Lung (tissue), 11 donors: ENCODE measurements at regions not wholly inside any gene's neighbourhood (a gene's known extent, or its start where the extent isn't known, plus 50 kb on each side); places are given as distances from the start of the nearest gene placed in this dataset.

Experiments
- ATAC-seq: fragments of 200-7000 bp; cut with Tn5 transposase; one replicate; pipeline ENCODE4 v1.9.1; 2020; ENCODE audit warnings: moderate number of reproducible peaks; ENCODE audit not compliant: insufficient read depth, low FRiP score
- DNase-seq, 3 donors: peaks; one replicate each; pipeline ENCODE4 v3.0.0-alpha.2; 2013 to 2017
- H3K27ac ChIP-seq, 2 donors: one replicate each; pipeline ENCODE4 v1.5.1; 2013; ENCODE audit warnings: mild to moderate bottlenecking in 2 of 2, moderate library complexity in 2 of 2, control low read depth in 1 of 2, inconsistent platforms in 1 of 2, low read depth in 1 of 2, low read length in 1 of 2
- H3K27me3 ChIP-seq, 3 donors: one replicate each; pipeline ENCODE4 v1.5.1; 2013; ENCODE audit warnings: low read length in 2 of 3; ENCODE audit not compliant: control insufficient read depth in 3 of 3, insufficient read depth in 3 of 3
- H3K36me3 ChIP-seq, 4 donors: one replicate each; pipeline ENCODE4 v1.5.1; 2013; ENCODE audit warnings: low read length in 4 of 4, mild to moderate bottlenecking in 1 of 4, moderate library complexity in 1 of 4; ENCODE audit not compliant: control insufficient read depth in 4 of 4, insufficient read depth in 4 of 4
- H3K4me1 ChIP-seq, 5 donors: one replicate each; pipeline ENCODE4 v1.5.1; 2013; ENCODE audit warnings: low read length in 5 of 5, mild to moderate bottlenecking in 2 of 5, moderate library complexity in 1 of 5; ENCODE audit not compliant: control insufficient read depth in 5 of 5, insufficient read depth in 5 of 5
- H3K4me3 ChIP-seq: one replicate; pipeline ENCODE4 v1.5.1; 2013; ENCODE audit warnings: mild to moderate bottlenecking, control low read depth, moderate library complexity
- H3K9ac ChIP-seq, 2 donors: one replicate each; pipeline ENCODE4 v1.5.1; 2013; ENCODE audit warnings: low read length in 2 of 2, control low read depth in 1 of 2; ENCODE audit not compliant: insufficient read depth in 1 of 2
- H3K9me3 ChIP-seq, 4 donors: one replicate each; pipeline ENCODE4 v1.5.1; 2013; ENCODE audit warnings: low read length in 3 of 4, mild to moderate bottlenecking in 1 of 4, moderate library complexity in 1 of 4; ENCODE audit not compliant: control insufficient read depth in 4 of 4, insufficient read depth in 3 of 4
- CTCF ChIP-seq: IDR thresholded peaks from 2 replicates; pipeline ENCODE4 v1.5.1; 2012; ENCODE audit warnings: mild to moderate bottlenecking; ENCODE audit errors: control extremely low read depth, extremely low read depth
- WGBS, 2 donors: extraction: QIAGEN DNeasy Blood & Tissue Kit; methylation state at CpG; one replicate each; pipeline ENCODE4 v1.1.7; 2013; 5-methylcytosine and 5-hydroxymethylcytosine counted together
- donor health status: control.
- donor health status: control.
- donor health status: Bipolar disorder and iron deficiency.
- donor health status: healthy.
- donor health status: DM: yes; HTN: yes; CAD: no.

- DNase-seq (no peak), ATAC-seq (no peak)
- Histone ChIP-seq H3K36me3 (no peaks in the 10 kb centered on the region), H3K9ac (no peak overlapping the region), H3K9me3 (no peaks in the 10 kb centered on the region), H3K4me3 (no peak overlapping the region), H3K27ac (no peak overlapping the region), H3K4me1 (no peaks in the 10 kb centered on the region), H3K27me3 (no peaks in the 10 kb centered on the region)
- TF ChIP-seq CTCF, result no peak
- WGBS, 2 donors, result 78 to 91% methylated on average over 7 of the region's 7 CpGs
These were observed 569.6 kb downstream of the EFNB2 start for GRCh38 chr13:105965910-105966309.

- Histone ChIP-seq H3K27me3 (no peaks in the 10 kb centered on the region), H3K4me3 (no peak overlapping the region), H3K4me1 (peaks cover 0 to 10% (median 0%) of the 10 kb centered on the region in 5 donors), H3K9me3 (no peaks in the 10 kb centered on the region), H3K9ac (no peak overlapping the region), H3K27ac (no peak overlapping the region), H3K36me3 (no peaks in the 10 kb centered on the region)
- ATAC-seq (no peak), DNase-seq (no peak)
- TF ChIP-seq CTCF, result no peak
- WGBS, 2 donors, result 93 to 94% methylated on average over 7 of the region's 7 CpGs
These were observed 573.4 kb downstream of the EFNB2 start for GRCh38 chr13:105962080-105962479.

GRCh38 chr13:105961438-105961837 is 574.0 kb downstream of the EFNB2 start:
- no peaks in the 10 kb centered on the region for H3K27me3 ChIP-seq
- DNase-seq (no peak), ATAC-seq (no peak)
- H3K9me3 ChIP-seq, result no peaks in the 10 kb centered on the region
- TF ChIP-seq CTCF, result no peak
- H3K9ac ChIP-seq, result no peak overlapping the region
- H3K4me3 ChIP-seq, result no peak overlapping the region
- peaks cover 0 to 14% (median 0%) of the 10 kb centered on the region in 5 donors for H3K4me1 ChIP-seq
- H3K36me3 ChIP-seq, result no peaks in the 10 kb centered on the region
- WGBS, 2 donors, result 76% methylated on average over 5 of the region's 5 CpGs
- H3K27ac ChIP-seq, result no peak overlapping the region

GRCh38 chr13:105960326-105960725 is 575.1 kb downstream of the EFNB2 start:
- DNase-seq, result no peak
- TF ChIP-seq CTCF, result no peak
- Histone ChIP-seq H3K4me1 (peaks cover 0 to 14% (median 0%) of the 10 kb centered on the region in 5 donors), H3K36me3 (no peaks in the 10 kb centered on the region), H3K9me3 (no peaks in the 10 kb centered on the region), H3K4me3 (no peak overlapping the region), H3K27ac (no peak overlapping the region), H3K27me3 (no peaks in the 10 kb centered on the region), H3K9ac (no peak overlapping the region)
- WGBS, 2 donors, result 94% methylated on average over 7 of the region's 7 CpGs
- ATAC-seq, result no peak
